Cardiac fibroblast (primary cell): ENCODE measurements at regions not wholly inside any gene's neighbourhood (a gene's known extent, or its start where the extent isn't known, plus 50 kb on each side); places are given as distances from the start of the nearest gene placed in this dataset.
"Not testable (repeated sequence)": the region's sequence is repeated elsewhere in the genome, so short reads cannot be mapped to it uniquely, and the experiment has no call there.

ENCODE experiments used
- DNase-seq, 2 donors: peaks; one replicate each; pipeline versions ENCODE4 v3.0.0 to v3.0.0-alpha.2; 2010; ENCODE audit warnings: low read depth in 2 of 2
- H3K4me3 ChIP-seq, 2 donors: replicated peaks in 1 of 2; 1 replicate in 1 of 2; 2 replicates in 1 of 2; pipeline ENCODE4 v1.5.1; 2011; ENCODE audit warnings: low read depth in 2 of 2, low read length in 2 of 2, mild to moderate bottlenecking in 2 of 2, moderate library complexity in 1 of 2
- CTCF ChIP-seq: IDR thresholded peaks from one replicate; pipeline ENCODE4 v1.5.1; 2011; ENCODE audit warnings: low read depth, mild to moderate bottlenecking, low read length, inconsistent platforms

DNA sequence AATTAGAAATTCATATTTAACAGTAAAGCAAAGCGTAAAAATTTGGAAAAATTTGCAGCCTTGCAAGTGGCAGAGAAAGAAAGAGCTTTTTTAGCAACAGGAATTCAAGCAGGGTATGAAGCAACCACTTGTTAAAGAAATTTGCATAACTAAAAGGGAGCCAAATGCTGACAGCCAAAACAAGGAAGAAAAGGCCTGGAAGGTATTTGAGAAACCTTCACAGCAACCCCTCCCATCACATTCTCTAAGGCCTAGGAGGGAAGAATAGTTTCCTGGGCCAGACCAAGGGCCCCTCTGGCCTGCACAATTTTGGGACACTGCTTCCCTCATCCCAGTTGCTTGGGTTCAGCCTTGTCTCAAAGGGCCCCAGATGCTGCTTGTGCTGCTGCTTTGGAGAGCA is 672.4 kb upstream of the TMPRSS15 start:
- H3K4me3 ChIP-seq, result no peak overlapping the region
- no peak for DNase-seq
- no peak for TF ChIP-seq CTCF

GRCh38 chr21:19109694-19110093 is 706.1 kb upstream of the TMPRSS15 start:
- DNase-seq, result no peak
- TF ChIP-seq CTCF, result no peak
- H3K4me3 ChIP-seq, result no peak overlapping the region

GRCh38 chr21:19119259-19119658 is 715.7 kb upstream of the TMPRSS15 start:
- not testable (repeated sequence) for DNase-seq, H3K4me3 ChIP-seq

GRCh38 chr21:19120591-19120990 is 717.0 kb upstream of the TMPRSS15 start:
- no peak for TF ChIP-seq CTCF
- H3K4me3 ChIP-seq, result no peak overlapping the region
- no peak for DNase-seq

DNA sequence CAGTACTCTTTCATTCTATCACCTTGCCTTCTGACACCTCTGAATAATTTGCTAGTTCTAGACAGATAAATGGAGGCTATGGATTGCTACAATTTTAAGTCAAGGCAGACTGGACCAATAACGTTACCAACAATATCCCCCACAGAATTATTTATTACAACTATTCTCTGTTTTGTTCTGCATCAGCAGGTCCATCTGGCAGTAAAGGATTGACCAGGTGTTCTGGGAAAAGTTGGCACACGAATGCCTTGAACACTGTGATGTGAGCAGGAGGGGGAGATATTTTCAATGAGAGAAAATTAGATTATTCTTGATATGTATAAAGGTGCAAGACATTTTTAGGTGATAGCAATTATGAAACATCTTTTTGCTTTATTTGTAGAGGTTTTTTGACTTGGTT is 718.8 kb upstream of the TMPRSS15 start:
- no peak overlapping the region for H3K4me3 ChIP-seq
- no peak for TF ChIP-seq CTCF
- no peak for DNase-seq

- no peak for DNase-seq
- TF ChIP-seq CTCF, result no peak
- no peak overlapping the region for H3K4me3 ChIP-seq
These were observed 719.5 kb upstream of the TMPRSS15 start for GRCh38 chr21:19123053-19123452.

DNA sequence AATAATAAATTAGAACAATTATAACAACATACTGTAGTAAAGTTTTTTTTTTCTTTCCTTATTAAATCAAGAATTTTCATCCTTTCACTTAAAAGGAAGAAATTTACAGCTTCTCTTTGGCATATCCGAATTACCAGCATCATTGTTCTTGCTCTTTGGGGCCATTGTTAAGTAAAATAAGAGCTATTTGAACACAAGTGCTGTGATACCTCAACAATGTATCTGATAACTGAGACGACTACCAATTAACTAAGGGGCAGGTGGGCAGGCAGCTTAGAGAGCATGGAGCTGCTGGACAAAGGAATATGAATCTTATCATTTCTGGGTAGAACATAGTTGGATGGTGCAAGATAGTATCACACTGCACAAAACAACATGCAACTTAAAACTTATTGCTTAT is 719.9 kb upstream of the TMPRSS15 start:
- H3K4me3 ChIP-seq, result no peak overlapping the region
- no peak for TF ChIP-seq CTCF
- DNase-seq, result no peak
